ENCODE measurements at regions not wholly inside any gene's neighbourhood (a gene's known extent, or its start where the extent isn't known, plus 50 kb on each side); places are given as distances from the start of the nearest gene placed in this dataset.

- TF ChIP-seq, protein P1, sequence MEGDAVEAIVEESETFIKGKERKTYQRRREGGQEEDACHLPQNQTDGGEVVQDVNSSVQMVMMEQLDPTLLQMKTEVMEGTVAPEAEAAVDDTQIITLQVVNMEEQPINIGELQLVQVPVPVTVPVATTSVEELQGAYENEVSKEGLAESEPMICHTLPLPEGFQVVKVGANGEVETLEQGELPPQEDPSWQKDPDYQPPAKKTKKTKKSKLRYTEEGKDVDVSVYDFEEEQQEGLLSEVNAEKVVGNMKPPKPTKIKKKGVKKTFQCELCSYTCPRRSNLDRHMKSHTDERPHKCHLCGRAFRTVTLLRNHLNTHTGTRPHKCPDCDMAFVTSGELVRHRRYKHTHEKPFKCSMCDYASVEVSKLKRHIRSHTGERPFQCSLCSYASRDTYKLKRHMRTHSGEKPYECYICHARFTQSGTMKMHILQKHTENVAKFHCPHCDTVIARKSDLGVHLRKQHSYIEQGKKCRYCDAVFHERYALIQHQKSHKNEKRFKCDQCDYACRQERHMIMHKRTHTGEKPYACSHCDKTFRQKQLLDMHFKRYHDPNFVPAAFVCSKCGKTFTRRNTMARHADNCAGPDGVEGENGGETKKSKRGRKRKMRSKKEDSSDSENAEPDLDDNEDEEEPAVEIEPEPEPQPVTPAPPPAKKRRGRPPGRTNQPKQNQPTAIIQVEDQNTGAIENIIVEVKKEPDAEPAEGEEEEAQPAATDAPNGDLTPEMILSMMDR (IDR thresholded peaks at IDR 0.05), result no peak
- TF ChIP-seq TEAD4 (IDR thresholded peaks at IDR 0.05; ENCODE audit: borderline replicate concordance, insufficient read depth), result no peak
- TF ChIP-seq USF1 (IDR thresholded peaks at IDR 0.05; ENCODE audit: borderline replicate concordance, low read depth), result no peak
- TF ChIP-seq RAD21 (IDR thresholded peaks at IDR 0.05; ENCODE audit: low read length), result no peak
- TF ChIP-seq TAF1 (IDR thresholded peaks at IDR 0.05; ENCODE audit: borderline replicate concordance, low read depth, low read length), result no peak
- TF ChIP-seq, protein P2, sequence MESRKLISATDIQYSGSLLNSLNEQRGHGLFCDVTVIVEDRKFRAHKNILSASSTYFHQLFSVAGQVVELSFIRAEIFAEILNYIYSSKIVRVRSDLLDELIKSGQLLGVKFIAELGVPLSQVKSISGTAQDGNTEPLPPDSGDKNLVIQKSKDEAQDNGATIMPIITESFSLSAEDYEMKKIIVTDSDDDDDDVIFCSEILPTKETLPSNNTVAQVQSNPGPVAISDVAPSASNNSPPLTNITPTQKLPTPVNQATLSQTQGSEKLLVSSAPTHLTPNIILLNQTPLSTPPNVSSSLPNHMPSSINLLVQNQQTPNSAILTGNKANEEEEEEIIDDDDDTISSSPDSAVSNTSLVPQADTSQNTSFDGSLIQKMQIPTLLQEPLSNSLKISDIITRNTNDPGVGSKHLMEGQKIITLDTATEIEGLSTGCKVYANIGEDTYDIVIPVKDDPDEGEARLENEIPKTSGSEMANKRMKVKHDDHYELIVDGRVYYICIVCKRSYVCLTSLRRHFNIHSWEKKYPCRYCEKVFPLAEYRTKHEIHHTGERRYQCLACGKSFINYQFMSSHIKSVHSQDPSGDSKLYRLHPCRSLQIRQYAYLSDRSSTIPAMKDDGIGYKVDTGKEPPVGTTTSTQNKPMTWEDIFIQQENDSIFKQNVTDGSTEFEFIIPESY (IDR thresholded peaks at IDR 0.05; ENCODE audit: borderline replicate concordance, low read depth), result no peak
- no peak for TF ChIP-seq MXI1 (IDR thresholded peaks at IDR 0.05; ENCODE audit: low read depth, low read length)
- TF ChIP-seq TCF12 (IDR thresholded peaks at IDR 0.05), result no peak
- TF ChIP-seq CHD2 (IDR thresholded peaks at IDR 0.05; ENCODE audit: low read length, partially characterized antibody), result no peak
- no peak for TF ChIP-seq POLR2AphosphoS5 (IDR thresholded peaks at IDR 0.05; ENCODE audit: low read depth, low read length)
- TF ChIP-seq SMC3 (IDR thresholded peaks at IDR 0.05; ENCODE audit: low read depth, low read length), result no peak
- TF ChIP-seq IRF3 (IDR thresholded peaks at IDR 0.05; ENCODE audit: low read depth, low read length), result no peak
- no peak for TF ChIP-seq YY1 (IDR thresholded peaks at IDR 0.05; ENCODE audit: low read depth)
- TF ChIP-seq, protein P3, sequence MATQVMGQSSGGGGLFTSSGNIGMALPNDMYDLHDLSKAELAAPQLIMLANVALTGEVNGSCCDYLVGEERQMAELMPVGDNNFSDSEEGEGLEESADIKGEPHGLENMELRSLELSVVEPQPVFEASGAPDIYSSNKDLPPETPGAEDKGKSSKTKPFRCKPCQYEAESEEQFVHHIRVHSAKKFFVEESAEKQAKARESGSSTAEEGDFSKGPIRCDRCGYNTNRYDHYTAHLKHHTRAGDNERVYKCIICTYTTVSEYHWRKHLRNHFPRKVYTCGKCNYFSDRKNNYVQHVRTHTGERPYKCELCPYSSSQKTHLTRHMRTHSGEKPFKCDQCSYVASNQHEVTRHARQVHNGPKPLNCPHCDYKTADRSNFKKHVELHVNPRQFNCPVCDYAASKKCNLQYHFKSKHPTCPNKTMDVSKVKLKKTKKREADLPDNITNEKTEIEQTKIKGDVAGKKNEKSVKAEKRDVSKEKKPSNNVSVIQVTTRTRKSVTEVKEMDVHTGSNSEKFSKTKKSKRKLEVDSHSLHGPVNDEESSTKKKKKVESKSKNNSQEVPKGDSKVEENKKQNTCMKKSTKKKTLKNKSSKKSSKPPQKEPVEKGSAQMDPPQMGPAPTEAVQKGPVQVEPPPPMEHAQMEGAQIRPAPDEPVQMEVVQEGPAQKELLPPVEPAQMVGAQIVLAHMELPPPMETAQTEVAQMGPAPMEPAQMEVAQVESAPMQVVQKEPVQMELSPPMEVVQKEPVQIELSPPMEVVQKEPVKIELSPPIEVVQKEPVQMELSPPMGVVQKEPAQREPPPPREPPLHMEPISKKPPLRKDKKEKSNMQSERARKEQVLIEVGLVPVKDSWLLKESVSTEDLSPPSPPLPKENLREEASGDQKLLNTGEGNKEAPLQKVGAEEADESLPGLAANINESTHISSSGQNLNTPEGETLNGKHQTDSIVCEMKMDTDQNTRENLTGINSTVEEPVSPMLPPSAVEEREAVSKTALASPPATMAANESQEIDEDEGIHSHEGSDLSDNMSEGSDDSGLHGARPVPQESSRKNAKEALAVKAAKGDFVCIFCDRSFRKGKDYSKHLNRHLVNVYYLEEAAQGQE (IDR thresholded peaks at IDR 0.05; ENCODE audit: low read depth, low read length), result no peak
Measured at GRCh38 chr18:34002130-34002529, 222.6 kb downstream of the NOL4 start.

Data from SK-N-SH (cell line).